ENCODE measurements at regions not wholly inside any gene's neighbourhood (a gene's known extent, or its start where the extent isn't known, plus 50 kb on each side); places are given as distances from the start of the nearest gene placed in this dataset.

GRCh38 chr2:38508311-38509039 lies 94.3 kb downstream of the HNRNPLL start (continued):
- TF ChIP-seq NFAT5 (CRISPR knock-in tag; IDR thresholded peaks at IDR 0.05), result no peak
- TF ChIP-seq FOXO1 (CRISPR knock-in tag; IDR thresholded peaks at IDR 0.05), result peak; percentile 80
- TF ChIP-seq ZNF652 (CRISPR knock-in tag; IDR thresholded peaks at IDR 0.05; ENCODE audit: borderline replicate concordance, low read depth), result peak; percentile 59; the same call in 1 of the 2 replicates
- TF ChIP-seq ZNF703 (CRISPR knock-in tag; IDR thresholded peaks at IDR 0.05; ENCODE audit: borderline replicate concordance), result no peak
- TF ChIP-seq DZIP1 (CRISPR knock-in tag; IDR thresholded peaks at IDR 0.05), result no peak
- peak; percentile 77; the same call in 1 of the 2 replicates for TF ChIP-seq RBAK (CRISPR knock-in tag; IDR thresholded peaks at IDR 0.05)
- 0 out of 2 replicates have a peak, but pooled peaks have one; percentile 36 for TF ChIP-seq ZFP1 (CRISPR knock-in tag; IDR thresholded peaks at IDR 0.05)
- peak; percentile 71 for TF ChIP-seq ARNT2 (CRISPR knock-in tag; IDR thresholded peaks at IDR 0.05; ENCODE audit: low read depth)
- no peak for TF ChIP-seq ZNF724P (CRISPR knock-in tag; IDR thresholded peaks at IDR 0.05; ENCODE audit: borderline replicate concordance)
- no peak for TF ChIP-seq ZNF704 (CRISPR knock-in tag; IDR thresholded peaks at IDR 0.05; ENCODE audit: borderline replicate concordance)
- no peak for TF ChIP-seq ZNF609 (CRISPR knock-in tag; IDR thresholded peaks at IDR 0.05; ENCODE audit: borderline replicate concordance)
- TF ChIP-seq DMAP1 (CRISPR knock-in tag; IDR thresholded peaks at IDR 0.05), result 0 out of 2 replicates have a peak, but pooled peaks have one; percentile 39
